NCI-H187 (cell line): ENCODE measurements at regions not wholly inside any gene's neighbourhood (a gene's known extent, or its start where the extent isn't known, plus 50 kb on each side); places are given as distances from the start of the nearest gene placed in this dataset.
"Not testable (repeated sequence)": the region's sequence is repeated elsewhere in the genome, so short reads cannot be mapped to it uniquely, and the experiment has no call there.

Experiments
- DNase-seq, 2 experiments: peaks; one replicate each; lab custom pipeline; 2025; lab: John Stamatoyannopoulos, UW

- DNase-seq = no peak
Measured at GRCh38 chr20:6420336-6420735, 297.5 kb upstream of the FERMT1 start.

GRCh38 chr20:6418732-6419131, 295.9 kb upstream of the FERMT1 start:
- no peak for DNase-seq

- DNase-seq = no peak
Measured at GRCh38 chr20:6416371-6416770, 293.5 kb upstream of the FERMT1 start.

- DNase-seq = no peak
Measured at GRCh38 chr20:6411651-6412050, 288.8 kb upstream of the FERMT1 start.

- DNase-seq = no peak
Measured at GRCh38 chr20:6410721-6411120, 287.9 kb upstream of the FERMT1 start.

GRCh38 chr20:6407163-6407562, 284.3 kb upstream of the FERMT1 start:
- no peak for DNase-seq

- DNase-seq = no peak
Measured at GRCh38 chr20:6401893-6402557, 279.2 kb upstream of the FERMT1 start.

- DNase-seq = no peak
Measured at GRCh38 chr20:6397115-6397514, 274.3 kb upstream of the FERMT1 start.

- no peak for DNase-seq
Measured at GRCh38 chr20:6395695-6396094, 272.9 kb upstream of the FERMT1 start.

- DNase-seq = peak in 1 of 2 experiments; percentile 17
Measured at GRCh38 chr20:6388671-6389197, 265.9 kb upstream of the FERMT1 start.

- no peak for DNase-seq
Measured at GRCh38 chr20:6384956-6385486, 262.2 kb upstream of the FERMT1 start.

- no peak for DNase-seq
Measured at GRCh38 chr20:6384380-6384779, 261.6 kb upstream of the FERMT1 start.

GRCh38 chr20:6381887-6382286, 259.1 kb upstream of the FERMT1 start:
- no peak for DNase-seq

- no peak for DNase-seq
Measured at GRCh38 chr20:6362245-6362644, 239.4 kb upstream of the FERMT1 start.

GRCh38 chr20:6360766-6361165, 237.9 kb upstream of the FERMT1 start:
- DNase-seq = no peak

- no peak for DNase-seq
Measured at GRCh38 chr20:6355754-6356451, 233.1 kb upstream of the FERMT1 start.

- no peak for DNase-seq
Measured at GRCh38 chr20:6348908-6349307, 226.1 kb upstream of the FERMT1 start.

GRCh38 chr20:6347916-6348315, 225.1 kb upstream of the FERMT1 start:
- no peak for DNase-seq

- DNase-seq = no peak
Measured at GRCh38 chr20:6341491-6341890, 218.7 kb upstream of the FERMT1 start.

GRCh38 chr20:6339176-6339575, 216.3 kb upstream of the FERMT1 start:
- no peak for DNase-seq

GRCh38 chr20:6333110-6333509, 210.3 kb upstream of the FERMT1 start:
- DNase-seq = no peak

- DNase-seq = not testable (repeated sequence)
Measured at GRCh38 chr20:6321235-6321634, 198.4 kb upstream of the FERMT1 start.
